ENCODE measurements at regions not wholly inside any gene's neighbourhood (a gene's known extent, or its start where the extent isn't known, plus 50 kb on each side); places are given as distances from the start of the nearest gene placed in this dataset.
"Not testable (repeated sequence)": the region's sequence is repeated elsewhere in the genome, so short reads cannot be mapped to it uniquely, and the experiment has no call there.

GRCh38 chr10:91076991-91077548, 143.4 kb upstream of the PCGF5 start:
- H3K27ac Mint-ChIP-seq = no peak overlapping the region
- H3K4me1 Mint-ChIP-seq = no peaks in the 10 kb centered on the region
- H3K27me3 Mint-ChIP-seq = peaks cover 6% of the 10 kb centered on the region
- no peak overlapping the region for H3K4me3 Mint-ChIP-seq
- H3K36me3 Mint-ChIP-seq = no peaks in the 10 kb centered on the region
- H3K9me3 Mint-ChIP-seq = peaks cover 2 to 3% (median 2%) of the 10 kb centered on the region in 3 donors

GRCh38 chr10:91077549-91078071, 142.9 kb upstream of the PCGF5 start:
- peaks cover 2 to 3% (median 2%) of the 10 kb centered on the region in 3 donors for H3K9me3 Mint-ChIP-seq
- H3K36me3 Mint-ChIP-seq = no peaks in the 10 kb centered on the region
- H3K27ac Mint-ChIP-seq = no peak overlapping the region
- no peaks in the 10 kb centered on the region for H3K4me1 Mint-ChIP-seq
- no peak overlapping the region for H3K4me3 Mint-ChIP-seq
- H3K27me3 Mint-ChIP-seq = peaks cover 6% of the 10 kb centered on the region

- no peaks in the 10 kb centered on the region for H3K36me3 Mint-ChIP-seq
- H3K9me3 Mint-ChIP-seq = no peaks in the 10 kb centered on the region
- H3K27ac Mint-ChIP-seq = no peak overlapping the region
- H3K4me1 Mint-ChIP-seq = peaks cover 0 to 4% (median 0%) of the 10 kb centered on the region in 3 donors
- H3K27me3 Mint-ChIP-seq = peaks cover 2% of the 10 kb centered on the region
- H3K4me3 Mint-ChIP-seq = no peak overlapping the region
Observed at GRCh38 chr10:91080776-91081175, 139.7 kb upstream of the PCGF5 start.

GRCh38 chr10:91082447-91082846, 138.0 kb upstream of the PCGF5 start:
- no peaks in the 10 kb centered on the region for H3K36me3 Mint-ChIP-seq

GRCh38 chr10:91088300-91089140, 131.9 kb upstream of the PCGF5 start:
- H3K4me1 Mint-ChIP-seq = peaks cover 4 to 9% (median 4%) of the 10 kb centered on the region in 3 donors
- no peak overlapping the region for H3K27ac Mint-ChIP-seq
- H3K27me3 Mint-ChIP-seq = no peaks in the 10 kb centered on the region
- peaks cover 0 to 5% (median 3%) of the 10 kb centered on the region in 3 donors for H3K9me3 Mint-ChIP-seq
- no peak overlapping the region for H3K4me3 Mint-ChIP-seq
- H3K36me3 Mint-ChIP-seq = peaks cover 4% of the 10 kb centered on the region

More at GRCh38 chr10:91082447-91082846, 138.0 kb upstream of the PCGF5 start:
- H3K27me3 Mint-ChIP-seq = no peaks in the 10 kb centered on the region
- H3K27ac Mint-ChIP-seq = no peak overlapping the region
- H3K9me3 Mint-ChIP-seq = no peaks in the 10 kb centered on the region
- peaks cover 0 to 4% (median 0%) of the 10 kb centered on the region in 3 donors for H3K4me1 Mint-ChIP-seq
- H3K4me3 Mint-ChIP-seq = no peak overlapping the region

GRCh38 chr10:91090761-91091529, 129.5 kb upstream of the PCGF5 start:
- peaks cover 5% of the 10 kb centered on the region for H3K36me3 Mint-ChIP-seq
- H3K4me3 Mint-ChIP-seq = no peak overlapping the region
- H3K27ac Mint-ChIP-seq = no peak overlapping the region
- H3K4me1 Mint-ChIP-seq = peaks cover 4 to 5% (median 4%) of the 10 kb centered on the region in 3 donors
- peaks cover 3 to 22% (median 8%) of the 10 kb centered on the region in 3 donors for H3K9me3 Mint-ChIP-seq
- H3K27me3 Mint-ChIP-seq = peaks cover 1% of the 10 kb centered on the region

- peaks cover 7% of the 10 kb centered on the region for H3K36me3 Mint-ChIP-seq
Observed at GRCh38 chr10:91091780-91092179, 128.7 kb upstream of the PCGF5 start.

GRCh38 chr10:91096274-91096673, 124.2 kb upstream of the PCGF5 start:
- Mint-ChIP-seq H3K4me1 (peaks cover 0 to 2% (median 0%) of the 10 kb centered on the region in 3 donors), H3K36me3 (peaks cover 11% of the 10 kb centered on the region), H3K27ac (no peak overlapping the region), H3K27me3 (peaks cover 1% of the 10 kb centered on the region), H3K9me3 (peaks cover 5 to 26% (median 21%) of the 10 kb centered on the region in 3 donors), H3K4me3 (no peak overlapping the region)

More at GRCh38 chr10:91091780-91092179, 128.7 kb upstream of the PCGF5 start:
- peaks cover 1% of the 10 kb centered on the region for H3K27me3 Mint-ChIP-seq
- no peak overlapping the region for H3K4me3 Mint-ChIP-seq
- H3K4me1 Mint-ChIP-seq = peaks cover 4 to 5% (median 4%) of the 10 kb centered on the region in 3 donors
- H3K27ac Mint-ChIP-seq = no peak overlapping the region
- H3K9me3 Mint-ChIP-seq = peaks cover 3 to 22% (median 13%) of the 10 kb centered on the region in 3 donors

- H3K4me3 Mint-ChIP-seq = no peak overlapping the region
- H3K36me3 Mint-ChIP-seq = peaks cover 9% of the 10 kb centered on the region
- peaks cover 1% of the 10 kb centered on the region for H3K27me3 Mint-ChIP-seq
- no peaks in the 10 kb centered on the region for H3K4me1 Mint-ChIP-seq
- H3K9me3 Mint-ChIP-seq = peaks cover 5 to 26% (median 21%) of the 10 kb centered on the region in 3 donors
- no peak overlapping the region for H3K27ac Mint-ChIP-seq
Observed at GRCh38 chr10:91097313-91097712, 123.2 kb upstream of the PCGF5 start.

GRCh38 chr10:91098021-91098420, 122.4 kb upstream of the PCGF5 start:
- not testable (repeated sequence) for H3K27me3 Mint-ChIP-seq, H3K27ac Mint-ChIP-seq, H3K4me1 Mint-ChIP-seq, H3K4me3 Mint-ChIP-seq
- Mint-ChIP-seq H3K9me3 (peaks cover 5 to 21% (median 18%) of the 10 kb centered on the region in 3 donors), H3K36me3 (peaks cover 11% of the 10 kb centered on the region)

- Mint-ChIP-seq H3K9me3 (peaks cover 0 to 5% (median 0%) of the 10 kb centered on the region in 3 donors), H3K4me3 (peak overlapping the region in 2 of 4 donors; percentile 76 to 85), H3K36me3 (peaks cover 3% of the 10 kb centered on the region), H3K27me3 (peaks cover 6% of the 10 kb centered on the region), H3K27ac (no peak overlapping the region), H3K4me1 (peaks cover 21 to 31% (median 26%) of the 10 kb centered on the region in 3 donors)
Observed at GRCh38 chr10:91103384-91104192, 116.9 kb upstream of the PCGF5 start.

GRCh38 chr10:91104193-91105041, 116.0 kb upstream of the PCGF5 start:
- peaks cover 3% of the 10 kb centered on the region for H3K36me3 Mint-ChIP-seq
- H3K27ac Mint-ChIP-seq = no peak overlapping the region
- H3K27me3 Mint-ChIP-seq = peaks cover 6% of the 10 kb centered on the region
- H3K9me3 Mint-ChIP-seq = peaks cover 0 to 5% (median 0%) of the 10 kb centered on the region in 3 donors
- H3K4me1 Mint-ChIP-seq = peaks cover 21 to 31% (median 26%) of the 10 kb centered on the region in 3 donors
- H3K4me3 Mint-ChIP-seq = peak overlapping the region in 2 of 4 donors; percentile 76 to 85

- Mint-ChIP-seq H3K9me3 (peaks cover 0 to 5% (median 0%) of the 10 kb centered on the region in 3 donors), H3K36me3 (peaks cover 3% of the 10 kb centered on the region), H3K27ac (peak overlapping the region in 1 of 3 donors; percentile 71), H3K4me1 (peaks cover 21 to 31% (median 26%) of the 10 kb centered on the region in 3 donors), H3K27me3 (peaks cover 6% of the 10 kb centered on the region), H3K4me3 (no peak overlapping the region)
Observed at GRCh38 chr10:91105269-91105668, 115.2 kb upstream of the PCGF5 start.
